22Rv1 (cell line): ENCODE measurements at regions not wholly inside any gene's neighbourhood (a gene's known extent, or its start where the extent isn't known, plus 50 kb on each side); places are given as distances from the start of the nearest gene placed in this dataset.

Source experiments
- CTCF ChIP-seq: fragments of 450-650 bp; IDR thresholded peaks from 2 replicates; pipeline ENCODE4 v1.5.1; 2017; ENCODE audit warnings: mild to moderate bottlenecking
- ZFX ChIP-seq: fragments of 450-650 bp; IDR thresholded peaks from 2 replicates; pipeline ENCODE4 v1.6.1; 2017; ENCODE audit warnings: antibody characterized with exemption, borderline replicate concordance

DNA sequence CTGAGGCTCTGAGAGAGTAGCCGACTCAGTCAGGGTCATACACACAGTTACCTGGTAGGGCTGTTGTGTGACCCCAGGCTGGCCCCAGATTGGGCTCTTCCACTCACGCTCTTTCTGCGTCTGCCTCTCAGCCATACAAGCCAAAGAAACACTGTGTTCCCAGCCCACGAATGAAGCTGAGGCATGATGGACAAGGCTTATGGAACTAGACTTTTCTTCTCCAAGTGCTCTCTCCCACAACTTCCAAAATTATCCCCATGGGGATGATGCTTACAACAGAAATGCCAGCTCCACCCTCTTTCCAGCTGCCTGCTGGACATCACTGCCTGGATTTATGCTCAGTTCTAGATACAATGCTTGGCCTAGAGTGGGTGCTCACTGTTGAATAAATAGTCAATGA lies 102.8 kb upstream of the JUN start:
- no peak for TF ChIP-seq CTCF
- no peak for TF ChIP-seq ZFX
